Inferior parietal cortex (tissue), 1 donor: ENCODE measurements at regions not wholly inside any gene's neighbourhood (a gene's known extent, or its start where the extent isn't known, plus 50 kb on each side); places are given as distances from the start of the nearest gene placed in this dataset.
A peak's percentile ranks its signal among the peaks of the same experiment; 100 is the strongest.
"Not testable (repeated sequence)": the region's sequence is repeated elsewhere in the genome, so short reads cannot be mapped to it uniquely, and the experiment has no call there.

Experiments
- DNase-seq: peaks from one replicate; pipeline ENCODE4 v3.0.0-alpha.2; 2016; ENCODE audit errors: extremely low spot score

DNA sequence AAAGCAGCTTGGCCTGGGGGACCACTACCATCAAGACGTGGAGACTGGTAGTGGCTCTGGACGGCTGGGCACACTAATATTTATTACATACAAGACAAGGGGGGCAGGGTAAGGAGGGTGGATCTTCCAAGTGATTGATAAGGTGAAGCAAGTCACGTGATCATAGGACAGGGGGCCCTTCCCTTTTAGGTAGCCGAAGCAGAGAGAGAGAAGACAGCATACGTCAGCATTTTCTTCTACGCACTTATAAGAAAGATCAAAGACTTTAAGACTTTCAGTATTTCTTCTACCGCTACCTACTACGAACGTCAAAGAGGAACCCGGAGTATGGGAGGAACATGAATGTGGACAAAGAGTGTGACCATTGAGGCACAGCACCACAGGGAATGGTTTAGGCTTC, 307.9 kb downstream of the RPIA start:
- no peak for DNase-seq

GRCh38 chr2:89000235-89000634, 308.8 kb downstream of the RPIA start:
- no peak for DNase-seq

- DNase-seq: not testable (repeated sequence)
Measured at GRCh38 chr2:89004238-89004637, 312.8 kb downstream of the RPIA start.

DNA sequence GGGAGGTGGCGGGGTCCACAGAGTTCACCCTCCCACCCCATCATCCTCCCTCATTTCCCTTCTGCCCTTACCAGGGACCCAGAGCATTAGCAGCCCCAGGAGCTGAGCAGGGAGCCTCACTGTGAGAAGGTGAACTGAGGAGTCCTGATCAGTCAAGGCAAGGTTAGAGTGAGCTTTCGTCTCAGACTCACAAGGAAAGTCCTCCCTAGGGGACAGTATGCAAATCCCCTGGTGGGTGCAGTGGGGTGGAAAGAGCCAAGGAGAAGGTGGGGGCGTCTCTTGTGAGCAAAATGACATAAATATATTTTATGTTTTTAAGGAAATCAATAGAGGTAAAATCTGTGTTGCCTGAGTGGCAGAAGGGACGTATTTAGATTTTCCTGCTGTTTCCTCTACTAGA, 329.1 kb downstream of the RPIA start:
- not testable (repeated sequence) for DNase-seq

DNA sequence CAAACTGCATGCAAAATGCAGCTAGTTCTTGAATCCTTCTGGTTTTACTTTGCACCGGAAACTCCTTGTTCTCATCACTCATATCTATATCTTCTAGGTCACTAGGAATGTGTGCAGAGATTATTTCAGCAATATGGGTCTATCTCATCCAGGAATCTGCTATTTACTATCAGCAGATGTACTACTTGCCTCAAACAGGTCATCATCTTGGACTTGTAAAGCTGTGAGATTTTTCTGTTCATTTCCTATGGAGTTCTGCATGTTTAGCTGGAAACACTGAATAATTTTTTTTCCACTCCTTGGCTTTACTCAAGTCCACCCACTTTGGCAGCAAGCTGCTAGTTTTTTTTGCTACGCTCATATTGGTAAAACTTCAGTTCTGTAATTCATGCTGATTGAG, 334.8 kb downstream of the RPIA start:
- DNase-seq: not testable (repeated sequence)

DNA sequence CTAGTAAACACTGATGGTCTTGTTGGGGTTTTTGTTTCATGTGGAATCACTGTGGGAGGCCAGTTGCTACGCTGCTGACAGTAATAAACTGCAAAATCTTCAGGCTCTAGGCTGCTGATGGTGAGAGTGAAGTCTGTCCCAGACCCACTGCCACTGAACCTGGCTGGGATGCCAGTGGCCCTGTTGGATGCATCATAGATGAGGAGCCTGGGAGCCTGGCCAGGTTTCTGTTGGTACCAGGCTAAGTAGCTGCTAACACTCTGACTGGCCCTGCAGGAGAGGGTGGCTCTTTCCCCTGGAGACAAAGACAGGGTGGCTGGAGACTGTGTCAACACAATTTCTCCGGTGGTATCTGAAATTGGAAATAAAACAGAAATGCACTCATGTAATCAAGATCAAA, 335.6 kb downstream of the RPIA start:
- DNase-seq: not testable (repeated sequence)

GRCh38 chr2:89027536-89027935, 336.1 kb downstream of the RPIA start:
- DNase-seq: not testable (repeated sequence)

DNA sequence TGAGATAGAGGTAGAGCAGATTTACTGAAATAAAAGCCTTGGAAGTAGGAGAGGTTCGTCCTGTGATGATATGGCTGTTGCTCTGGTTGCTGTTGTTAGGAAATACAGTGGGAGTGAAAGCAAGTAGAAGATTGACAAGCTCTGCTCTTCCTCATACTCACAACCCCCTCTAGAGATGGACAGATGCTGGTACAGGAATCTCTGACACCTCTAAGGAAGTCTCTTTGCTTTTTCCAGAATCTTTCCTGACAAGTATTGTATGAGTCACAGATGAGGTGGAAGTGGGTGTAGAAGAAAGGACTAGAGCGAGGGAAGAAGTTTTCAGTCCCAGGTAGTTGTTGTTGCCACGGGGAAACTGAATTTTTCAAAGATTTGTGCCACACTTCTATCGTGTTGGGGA, 337.8 kb downstream of the RPIA start:
- not testable (repeated sequence) for DNase-seq

- DNase-seq: peak; percentile 59
Measured at GRCh38 chr2:89048138-89049066, 356.9 kb downstream of the RPIA start.

GRCh38 chr2:89058616-89059015, 367.1 kb downstream of the RPIA start:
- not testable (repeated sequence) for DNase-seq

- not testable (repeated sequence) for DNase-seq
Measured at GRCh38 chr2:89061174-89061573, 369.7 kb downstream of the RPIA start.

DNA sequence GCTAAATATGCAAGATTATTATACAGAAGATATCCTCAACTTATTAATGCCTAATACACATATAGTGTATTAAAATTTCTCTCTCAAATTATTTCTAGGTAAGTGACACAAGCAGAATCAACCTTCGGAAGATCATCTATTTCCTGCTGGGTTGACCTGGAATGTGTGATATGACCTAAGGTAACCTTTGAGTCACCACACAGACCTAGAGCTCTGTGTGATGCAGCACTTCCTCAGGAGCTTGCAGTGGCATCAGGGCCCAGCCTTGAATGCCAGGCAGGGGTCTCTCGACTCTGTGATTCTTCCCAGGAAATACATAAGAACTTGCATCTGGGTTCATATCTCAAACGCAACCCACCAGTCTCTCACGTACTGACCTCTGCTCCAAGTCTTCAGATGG, 385.3 kb downstream of the RPIA start:
- not testable (repeated sequence) for DNase-seq

DNA sequence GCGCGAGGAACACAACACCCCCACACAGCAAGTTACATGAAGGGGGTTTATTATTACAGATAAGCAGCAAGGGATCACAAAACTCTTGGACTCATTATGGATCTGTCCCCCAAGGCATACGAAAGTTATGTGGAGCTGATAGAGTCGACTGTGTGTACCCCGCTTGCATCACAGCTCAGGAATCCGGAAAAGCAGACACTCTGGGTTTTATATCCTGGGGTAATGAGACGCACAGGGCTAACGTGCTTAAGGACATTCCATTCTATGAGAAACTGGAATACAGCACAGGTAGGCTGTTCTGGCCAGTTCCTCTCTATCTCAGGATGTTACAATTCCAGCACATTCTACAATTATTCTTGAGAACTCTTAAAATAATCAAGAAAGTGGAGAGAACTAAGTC, 401.4 kb downstream of the RPIA start:
- DNase-seq: not testable (repeated sequence)

GRCh38 chr2:89095060-89095459, 403.6 kb downstream of the RPIA start:
- not testable (repeated sequence) for DNase-seq

- DNase-seq: not testable (repeated sequence)
Measured at GRCh38 chr2:89102587-89102986, 411.1 kb downstream of the RPIA start.

- DNase-seq: not testable (repeated sequence)
Measured at GRCh38 chr2:89106369-89107019, 415.0 kb downstream of the RPIA start.

GRCh38 chr2:89112434-89112833, 421.0 kb downstream of the RPIA start:
- DNase-seq: not testable (repeated sequence)

DNA sequence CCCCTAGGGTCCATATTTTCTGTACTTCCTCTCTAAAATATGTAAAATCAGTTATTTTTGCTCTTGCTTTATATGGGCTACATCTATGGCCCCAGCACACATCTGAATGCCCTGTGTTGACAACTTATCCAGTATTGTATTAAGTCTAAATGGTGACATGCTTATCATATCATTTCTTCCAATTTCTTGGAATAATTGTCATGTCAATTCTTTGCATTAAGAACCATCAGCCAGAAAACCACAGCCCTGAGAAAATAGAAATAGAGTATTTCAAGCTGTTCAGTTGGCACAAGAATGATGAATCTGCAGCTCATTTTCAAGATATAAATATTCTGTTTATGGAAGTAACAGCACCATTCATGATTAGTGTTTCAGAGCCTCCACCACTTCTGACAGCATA, 421.8 kb downstream of the RPIA start:
- not testable (repeated sequence) for DNase-seq

DNA sequence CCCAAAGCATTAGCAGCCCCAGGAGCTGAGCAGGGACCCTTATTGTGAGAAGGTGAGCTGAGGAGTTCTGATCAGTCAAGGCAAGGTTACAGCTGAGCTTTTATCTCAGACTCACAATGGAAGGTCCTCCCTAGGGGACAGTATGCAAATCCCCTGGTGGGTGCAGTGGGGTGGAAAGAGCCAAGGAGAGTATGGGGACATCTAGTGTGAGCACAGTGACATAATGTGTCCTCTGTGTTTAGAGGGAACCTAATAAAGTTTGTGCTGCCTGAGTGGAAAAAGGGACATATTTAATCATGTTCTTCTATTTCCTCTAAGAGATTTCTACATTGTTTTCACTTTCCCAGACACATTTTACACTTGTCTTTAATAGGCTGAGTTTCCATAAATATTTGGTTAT, 438.0 kb downstream of the RPIA start:
- DNase-seq: not testable (repeated sequence)

- DNase-seq: not testable (repeated sequence)
Measured at GRCh38 chr2:89130665-89131308, 439.3 kb downstream of the RPIA start.

GRCh38 chr2:89142959-89143358, 451.5 kb downstream of the RPIA start:
- not testable (repeated sequence) for DNase-seq

GRCh38 chr2:89145342-89145741, 453.9 kb downstream of the RPIA start:
- not testable (repeated sequence) for DNase-seq
